ENCODE measurements at regions not wholly inside any gene's neighbourhood (a gene's known extent, or its start where the extent isn't known, plus 50 kb on each side); places are given as distances from the start of the nearest gene placed in this dataset.
A peak's percentile ranks its signal among the peaks of the same experiment; 100 is the strongest.

DNA sequence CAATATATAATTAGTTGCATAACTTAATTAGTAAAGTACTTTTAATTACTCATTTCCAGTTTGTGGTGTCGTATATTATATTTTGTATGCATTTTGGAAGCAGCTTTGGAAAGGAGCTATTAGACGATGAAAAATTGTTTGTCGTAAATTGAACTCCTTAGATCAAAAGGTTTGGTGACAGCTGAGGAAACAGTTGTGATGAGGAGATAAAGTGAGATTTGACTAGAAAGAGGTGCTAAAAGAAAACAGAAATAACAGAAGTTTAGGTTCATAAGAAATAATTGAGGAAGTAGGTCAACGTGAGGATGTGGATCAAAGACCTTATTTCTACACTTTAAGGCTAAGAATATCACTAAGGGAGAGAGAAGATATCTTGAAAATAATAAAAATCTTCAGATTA is 141.9 kb upstream of the NETO1 start:
- H3K36me3 ChIP-seq (replicated peaks in 1 of 2; ENCODE audit: control insufficient read depth in 1 of 2, insufficient read depth in 2 of 2, low read length in 2 of 2) = no peaks in the 10 kb centered on the region
- no CpG with 5 or more reads among the region's 4 CpGs for WGBS (ENCODE audit: insufficient coverage)
- peaks cover 0 to 7% of the 10 kb centered on the region in 2 donors for H3K9me3 ChIP-seq (replicated peaks in 1 of 2; ENCODE audit: control insufficient read depth in 1 of 2, insufficient read depth in 1 of 2, low read length in 2 of 2)
- peaks cover 0 to 7% (median 4%) of the 10 kb centered on the region in 7 donors for H3K9me3 Mint-ChIP-seq
- H3K4me1 Mint-ChIP-seq = no peaks in the 10 kb centered on the region
- no peak overlapping the region for H2AFZ ChIP-seq (ENCODE audit: insufficient read depth, low read depth, low read length, poor library complexity, severe bottlenecking)
- intact Hi-C loops (cut with micrococcal nuclease) = no loop called here
- H3K27ac Mint-ChIP-seq = no peak overlapping the region
- H3K36me3 Mint-ChIP-seq = no peaks in the 10 kb centered on the region
- H3K27me3 ChIP-seq (ENCODE audit: control insufficient read depth in 2 of 2, insufficient read depth in 2 of 2, low read length in 2 of 2) = no peaks in the 10 kb centered on the region
- H3K4me3 Mint-ChIP-seq = peak overlapping the region in 1 of 2 donors; percentile 14
- no peak overlapping the region for H3K27ac ChIP-seq (ENCODE audit: low read depth in 1 of 2, low read length in 2 of 2)
- H4K20me1 ChIP-seq (ENCODE audit: insufficient read depth, low read length) = no peaks in the 10 kb centered on the region
- H3K4me3 ChIP-seq (replicated peaks in 1 of 3; ENCODE audit: low read depth in 2 of 3, low read length in 3 of 3) = no peak overlapping the region
- no peak overlapping the region for H3K9ac ChIP-seq (ENCODE audit: insufficient read depth, low read length, poor library complexity, severe bottlenecking)
- no peaks in the 10 kb centered on the region for H3K4me1 ChIP-seq (ENCODE audit: control insufficient read depth in 1 of 2, insufficient read depth in 2 of 2, low read length in 2 of 2)
- H3K27me3 Mint-ChIP-seq (ENCODE audit: low read depth in 3 of 3) = no peaks in the 10 kb centered on the region
- no peak overlapping the region for H3K4me2 ChIP-seq (replicated peaks; ENCODE audit: extremely low read depth, low read length, poor library complexity, severe bottlenecking)
- H3K79me2 ChIP-seq (ENCODE audit: insufficient read depth, low read length) = no peaks in the 10 kb centered on the region
- DNase-seq = no peak
- TF ChIP-seq, protein P1, sequence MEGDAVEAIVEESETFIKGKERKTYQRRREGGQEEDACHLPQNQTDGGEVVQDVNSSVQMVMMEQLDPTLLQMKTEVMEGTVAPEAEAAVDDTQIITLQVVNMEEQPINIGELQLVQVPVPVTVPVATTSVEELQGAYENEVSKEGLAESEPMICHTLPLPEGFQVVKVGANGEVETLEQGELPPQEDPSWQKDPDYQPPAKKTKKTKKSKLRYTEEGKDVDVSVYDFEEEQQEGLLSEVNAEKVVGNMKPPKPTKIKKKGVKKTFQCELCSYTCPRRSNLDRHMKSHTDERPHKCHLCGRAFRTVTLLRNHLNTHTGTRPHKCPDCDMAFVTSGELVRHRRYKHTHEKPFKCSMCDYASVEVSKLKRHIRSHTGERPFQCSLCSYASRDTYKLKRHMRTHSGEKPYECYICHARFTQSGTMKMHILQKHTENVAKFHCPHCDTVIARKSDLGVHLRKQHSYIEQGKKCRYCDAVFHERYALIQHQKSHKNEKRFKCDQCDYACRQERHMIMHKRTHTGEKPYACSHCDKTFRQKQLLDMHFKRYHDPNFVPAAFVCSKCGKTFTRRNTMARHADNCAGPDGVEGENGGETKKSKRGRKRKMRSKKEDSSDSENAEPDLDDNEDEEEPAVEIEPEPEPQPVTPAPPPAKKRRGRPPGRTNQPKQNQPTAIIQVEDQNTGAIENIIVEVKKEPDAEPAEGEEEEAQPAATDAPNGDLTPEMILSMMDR (IDR thresholded peaks at IDR 0.05) = no peak

DNA sequence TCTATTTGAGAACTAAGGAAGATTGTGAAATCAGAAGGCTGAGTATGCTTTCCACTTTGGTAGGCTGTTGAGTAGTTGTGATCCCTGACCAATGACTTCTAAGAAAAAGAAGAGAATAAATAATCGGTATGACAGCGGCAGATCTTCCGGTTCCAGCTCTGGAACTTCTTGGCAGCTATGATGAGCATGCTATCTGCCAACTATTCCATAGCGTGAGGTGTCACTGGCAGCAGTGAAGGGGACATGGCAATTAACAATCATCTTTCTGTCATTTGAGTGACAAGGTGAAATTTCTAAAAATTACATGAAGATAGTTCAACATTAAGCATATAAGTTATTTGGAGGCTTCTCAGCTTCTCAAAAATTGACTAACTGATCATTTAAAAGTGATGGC is 140.1 kb upstream of the NETO1 start:
- Mint-ChIP-seq H3K27me3 (ENCODE audit: low read depth in 3 of 3) (peaks cover 0 to 2% (median 0%) of the 10 kb centered on the region in 3 donors), H3K4me3 (no peak overlapping the region), H3K4me1 (no peaks in the 10 kb centered on the region), H3K36me3 (no peaks in the 10 kb centered on the region), H3K27ac (no peak overlapping the region), H3K9me3 (peaks cover 0 to 7% (median 2%) of the 10 kb centered on the region in 7 donors)
- no peak overlapping the region for H2AFZ ChIP-seq (ENCODE audit: insufficient read depth, low read depth, low read length, poor library complexity, severe bottlenecking)
- H3K4me1 ChIP-seq (ENCODE audit: control insufficient read depth in 1 of 2, insufficient read depth in 2 of 2, low read length in 2 of 2) = no peaks in the 10 kb centered on the region
- H3K9me3 ChIP-seq (replicated peaks in 1 of 2; ENCODE audit: control insufficient read depth in 1 of 2, insufficient read depth in 1 of 2, low read length in 2 of 2) = peaks cover 0 to 7% of the 10 kb centered on the region in 2 donors
- H3K36me3 ChIP-seq (replicated peaks in 1 of 2; ENCODE audit: control insufficient read depth in 1 of 2, insufficient read depth in 2 of 2, low read length in 2 of 2) = no peaks in the 10 kb centered on the region
- intact Hi-C loops (cut with micrococcal nuclease) = no loop called here
- no peaks in the 10 kb centered on the region for H4K20me1 ChIP-seq (ENCODE audit: insufficient read depth, low read length)
- 85% methylated on average over 3 of the region's 4 CpGs for WGBS (ENCODE audit: insufficient coverage)
- no peak for DNase-seq
- TF ChIP-seq, protein P1 (IDR thresholded peaks at IDR 0.05) = no peak
- H3K9ac ChIP-seq (ENCODE audit: insufficient read depth, low read length, poor library complexity, severe bottlenecking) = no peak overlapping the region
- no peak overlapping the region for H3K27ac ChIP-seq (ENCODE audit: low read depth in 1 of 2, low read length in 2 of 2)
- H3K4me3 ChIP-seq (replicated peaks in 1 of 3; ENCODE audit: low read depth in 2 of 3, low read length in 3 of 3) = no peak overlapping the region
- no peaks in the 10 kb centered on the region for H3K27me3 ChIP-seq (ENCODE audit: control insufficient read depth in 2 of 2, insufficient read depth in 2 of 2, low read length in 2 of 2)
- no peak overlapping the region for H3K4me2 ChIP-seq (replicated peaks; ENCODE audit: extremely low read depth, low read length, poor library complexity, severe bottlenecking)
- H3K79me2 ChIP-seq (ENCODE audit: insufficient read depth, low read length) = no peaks in the 10 kb centered on the region

Data from CD14-positive monocyte (primary cell).